ENCODE measurements at regions not wholly inside any gene's neighbourhood (a gene's known extent, or its start where the extent isn't known, plus 50 kb on each side); places are given as distances from the start of the nearest gene placed in this dataset.

DNA sequence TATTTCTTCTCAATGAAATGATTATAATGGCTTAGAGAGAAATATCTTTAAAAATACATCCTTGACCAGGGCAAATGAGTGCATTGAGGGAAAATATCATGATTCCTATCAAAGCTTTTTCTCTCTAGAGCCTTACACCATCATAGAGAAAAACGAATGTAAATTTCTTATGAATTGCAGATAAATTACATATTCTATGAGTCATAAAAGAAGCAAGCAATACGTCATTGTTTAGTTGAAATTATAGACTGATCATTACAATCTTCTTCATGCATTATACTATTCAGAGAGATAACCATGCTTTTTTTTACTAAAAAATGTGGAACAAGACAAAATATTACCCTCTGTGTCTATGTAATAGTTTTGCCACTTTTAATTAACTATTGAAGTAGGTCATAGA is 100.9 kb upstream of the RXFP1 start (continued):
- TF ChIP-seq EGR1 (IDR thresholded peaks at IDR 0.05; ENCODE audit: borderline replicate concordance in 1 of 2, low read depth in 2 of 2, low read length in 2 of 2) (no peak), RFX5 (IDR thresholded peaks at IDR 0.05; ENCODE audit: low read depth, low read length) (no peak)

DNA sequence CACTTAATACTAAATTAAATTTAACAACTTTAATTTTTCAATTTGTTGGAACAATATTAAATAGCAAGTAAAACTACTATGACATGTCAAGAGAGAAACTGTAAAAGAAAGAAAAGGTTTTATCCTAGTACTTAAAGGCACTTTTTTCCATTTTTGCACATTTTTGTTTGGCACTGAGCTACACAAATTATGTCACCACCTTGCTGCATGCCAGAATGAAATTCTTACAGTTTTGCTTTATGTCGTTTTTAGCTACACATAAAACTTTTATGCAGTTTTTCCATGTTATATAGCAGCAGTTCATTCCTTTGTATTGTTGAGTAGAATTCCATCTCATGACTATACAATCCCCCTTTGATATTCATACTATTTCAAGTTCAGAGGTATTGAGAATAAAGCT is 99.1 kb upstream of the RXFP1 start:
- no peak overlapping the region for H3K9ac ChIP-seq (ENCODE audit: control insufficient read depth, insufficient read depth, low read length)
- H3K27me3 ChIP-seq (replicated peaks in 1 of 2; ENCODE audit: control insufficient read depth in 2 of 2, insufficient read depth in 2 of 2, low read length in 1 of 2) = no peaks in the 10 kb centered on the region
- no peaks in the 10 kb centered on the region for H3K79me2 ChIP-seq (ENCODE audit: control insufficient read depth, insufficient read depth, low read length)
- no peak overlapping the region for H2AFZ ChIP-seq (ENCODE audit: control insufficient read depth, low read depth, low read length)
- no peak overlapping the region for H3K4me3 ChIP-seq
- 7% methylated on average over 1 of the region's 1 CpG for WGBS (ENCODE audit: insufficient coverage, insufficient replicate concordance, low lambda C conversion rate, missing lambda C conversion rate)
- no peak overlapping the region for H3K27ac ChIP-seq (ENCODE audit: control insufficient read depth, insufficient read depth)
- H4K20me1 ChIP-seq (ENCODE audit: control insufficient read depth, insufficient read depth) = no peaks in the 10 kb centered on the region
- in situ Hi-C loops (cut with MboI) (no loop called here), intact Hi-C loops (cut with micrococcal nuclease; ENCODE audit: unreplicated experiment) (no loop called here)
- no peak overlapping the region for H3K4me2 ChIP-seq (ENCODE audit: control insufficient read depth, insufficient read depth)
- DNase-seq (ENCODE audit: low read depth, low spot score) (no peak), ATAC-seq (no peak), FAIRE-seq (no peak)
- ChIA-PET POLR2A (no interaction called here), CTCF (no interaction called here), SMC1A (ENCODE audit: uncharacterized antibody, unreplicated experiment) (no interaction called here), RAD21 (ENCODE audit: unreplicated experiment) (no interaction called here)
- BruUV-seq (replicated peaks) = no TSS peak
- H3K36me3 ChIP-seq (ENCODE audit: control insufficient read depth in 2 of 2, insufficient read depth in 2 of 2, low read length in 1 of 2) = no peaks in the 10 kb centered on the region
- H3K9me3 ChIP-seq (replicated peaks; ENCODE audit: control insufficient read depth, insufficient read depth, low read length) = no peaks in the 10 kb centered on the region
- H3K4me1 ChIP-seq (ENCODE audit: control insufficient read depth, insufficient read depth, low read length) = no peaks in the 10 kb centered on the region
- no peak for TF ChIP-seq MXI1 (IDR thresholded peaks at IDR 0.05; ENCODE audit: low read depth, low read length)
- no peak for TF ChIP-seq ZNF217 (IDR thresholded peaks at IDR 0.05)
- TF ChIP-seq BCL11A (IDR thresholded peaks at IDR 0.05; ENCODE audit: low read depth, low read length) = no peak
- no peak for TF ChIP-seq ASH2L (IDR thresholded peaks at IDR 0.05; ENCODE audit: borderline replicate concordance, low read depth)
- TF ChIP-seq SUPT20H (IDR thresholded peaks at IDR 0.05; ENCODE audit: borderline replicate concordance, control insufficient read depth, low read depth, low read length) = no peak
- no peak for TF ChIP-seq HDGF (IDR thresholded peaks at IDR 0.05)
- TF ChIP-seq IKZF2 (IDR thresholded peaks at IDR 0.05) = no peak
- TF ChIP-seq TAF1 (IDR thresholded peaks at IDR 0.05; ENCODE audit: borderline replicate concordance, low read depth, low read length) = no peak
- TF ChIP-seq NR2F1 (conservative IDR thresholded peaks at IDR 0.05) = no peak
- TF ChIP-seq, protein P1, sequence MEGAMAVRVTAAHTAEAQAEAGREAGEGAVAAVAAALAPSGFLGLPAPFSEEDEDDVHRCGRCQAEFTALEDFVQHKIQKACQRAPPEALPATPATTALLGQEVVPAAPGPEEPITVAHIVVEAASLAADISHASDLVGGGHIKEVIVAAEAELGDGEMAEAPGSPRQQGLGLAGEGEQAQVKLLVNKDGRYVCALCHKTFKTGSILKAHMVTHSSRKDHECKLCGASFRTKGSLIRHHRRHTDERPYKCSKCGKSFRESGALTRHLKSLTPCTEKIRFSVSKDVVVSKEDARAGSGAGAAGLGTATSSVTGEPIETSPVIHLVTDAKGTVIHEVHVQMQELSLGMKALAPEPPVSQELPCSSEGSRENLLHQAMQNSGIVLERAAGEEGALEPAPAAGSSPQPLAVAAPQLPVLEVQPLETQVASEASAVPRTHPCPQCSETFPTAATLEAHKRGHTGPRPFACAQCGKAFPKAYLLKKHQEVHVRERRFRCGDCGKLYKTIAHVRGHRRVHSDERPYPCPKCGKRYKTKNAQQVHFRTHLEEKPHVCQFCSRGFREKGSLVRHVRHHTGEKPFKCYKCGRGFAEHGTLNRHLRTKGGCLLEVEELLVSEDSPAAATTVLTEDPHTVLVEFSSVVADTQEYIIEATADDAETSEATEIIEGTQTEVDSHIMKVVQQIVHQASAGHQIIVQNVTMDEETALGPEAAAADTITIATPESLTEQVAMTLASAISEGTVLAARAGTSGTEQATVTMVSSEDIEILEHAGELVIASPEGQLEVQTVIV (IDR thresholded peaks at IDR 0.05; ENCODE audit: borderline replicate concordance, partially characterized antibody) = no peak
- TF ChIP-seq, protein P2, sequence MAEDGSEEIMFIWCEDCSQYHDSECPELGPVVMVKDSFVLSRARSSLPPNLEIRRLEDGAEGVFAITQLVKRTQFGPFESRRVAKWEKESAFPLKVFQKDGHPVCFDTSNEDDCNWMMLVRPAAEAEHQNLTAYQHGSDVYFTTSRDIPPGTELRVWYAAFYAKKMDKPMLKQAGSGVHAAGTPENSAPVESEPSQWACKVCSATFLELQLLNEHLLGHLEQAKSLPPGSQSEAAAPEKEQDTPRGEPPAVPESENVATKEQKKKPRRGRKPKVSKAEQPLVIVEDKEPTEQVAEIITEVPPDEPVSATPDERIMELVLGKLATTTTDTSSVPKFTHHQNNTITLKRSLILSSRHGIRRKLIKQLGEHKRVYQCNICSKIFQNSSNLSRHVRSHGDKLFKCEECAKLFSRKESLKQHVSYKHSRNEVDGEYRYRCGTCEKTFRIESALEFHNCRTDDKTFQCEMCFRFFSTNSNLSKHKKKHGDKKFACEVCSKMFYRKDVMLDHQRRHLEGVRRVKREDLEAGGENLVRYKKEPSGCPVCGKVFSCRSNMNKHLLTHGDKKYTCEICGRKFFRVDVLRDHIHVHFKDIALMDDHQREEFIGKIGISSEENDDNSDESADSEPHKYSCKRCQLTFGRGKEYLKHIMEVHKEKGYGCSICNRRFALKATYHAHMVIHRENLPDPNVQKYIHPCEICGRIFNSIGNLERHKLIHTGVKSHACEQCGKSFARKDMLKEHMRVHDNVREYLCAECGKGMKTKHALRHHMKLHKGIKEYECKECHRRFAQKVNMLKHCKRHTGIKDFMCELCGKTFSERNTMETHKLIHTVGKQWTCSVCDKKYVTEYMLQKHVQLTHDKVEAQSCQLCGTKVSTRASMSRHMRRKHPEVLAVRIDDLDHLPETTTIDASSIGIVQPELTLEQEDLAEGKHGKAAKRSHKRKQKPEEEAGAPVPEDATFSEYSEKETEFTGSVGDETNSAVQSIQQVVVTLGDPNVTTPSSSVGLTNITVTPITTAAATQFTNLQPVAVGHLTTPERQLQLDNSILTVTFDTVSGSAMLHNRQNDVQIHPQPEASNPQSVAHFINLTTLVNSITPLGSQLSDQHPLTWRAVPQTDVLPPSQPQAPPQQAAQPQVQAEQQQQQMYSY (CRISPR knock-in tag; IDR thresholded peaks at IDR 0.05) = no peak
- no peak for TF ChIP-seq ZZZ3 (IDR thresholded peaks at IDR 0.05; ENCODE audit: control insufficient read depth, insufficient read length, low read depth)
- TF ChIP-seq, protein P3, sequence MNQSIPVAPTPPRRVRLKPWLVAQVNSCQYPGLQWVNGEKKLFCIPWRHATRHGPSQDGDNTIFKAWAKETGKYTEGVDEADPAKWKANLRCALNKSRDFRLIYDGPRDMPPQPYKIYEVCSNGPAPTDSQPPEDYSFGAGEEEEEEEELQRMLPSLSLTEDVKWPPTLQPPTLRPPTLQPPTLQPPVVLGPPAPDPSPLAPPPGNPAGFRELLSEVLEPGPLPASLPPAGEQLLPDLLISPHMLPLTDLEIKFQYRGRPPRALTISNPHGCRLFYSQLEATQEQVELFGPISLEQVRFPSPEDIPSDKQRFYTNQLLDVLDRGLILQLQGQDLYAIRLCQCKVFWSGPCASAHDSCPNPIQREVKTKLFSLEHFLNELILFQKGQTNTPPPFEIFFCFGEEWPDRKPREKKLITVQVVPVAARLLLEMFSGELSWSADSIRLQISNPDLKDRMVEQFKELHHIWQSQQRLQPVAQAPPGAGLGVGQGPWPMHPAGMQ (IDR thresholded peaks at IDR 0.05; ENCODE audit: borderline replicate concordance) = no peak
- no peak for TF ChIP-seq SIN3A (IDR thresholded peaks at IDR 0.05; ENCODE audit: low read depth, low read length)
- no peak for TF ChIP-seq EP300 (IDR thresholded peaks at IDR 0.05; ENCODE audit: borderline replicate concordance in 1 of 2, control insufficient read depth in 1 of 2, low read depth in 2 of 2, low read length in 2 of 2)
- no peak for TF ChIP-seq STAT1 (conservative IDR thresholded peaks at IDR 0.05)

All from GM12878 (cell line).